D721Med (cell line): ENCODE measurements at regions not wholly inside any gene's neighbourhood (a gene's known extent, or its start where the extent isn't known, plus 50 kb on each side); places are given as distances from the start of the nearest gene placed in this dataset.

ENCODE experiments used
- DNase-seq: peaks from one replicate; pipeline ENCODE4 v3.0.0; 2011; ENCODE audit warnings: low spot score; ENCODE audit not compliant: insufficient read length
- FAIRE-seq: peaks from 2 replicates; lab custom pipeline; 2011; peaks lifted over from hg19 to GRCh38; lab: Jason Lieb, UNC
- TF ChIP-seq, protein P1 (sequence below): IDR thresholded peaks from 2 replicates; pipeline ENCODE4 v1.5.1; 2012; ENCODE audit warnings: mild to moderate bottlenecking, control low read depth; ENCODE audit not compliant: insufficient read depth; ENCODE audit errors: missing control alignments

DNA sequence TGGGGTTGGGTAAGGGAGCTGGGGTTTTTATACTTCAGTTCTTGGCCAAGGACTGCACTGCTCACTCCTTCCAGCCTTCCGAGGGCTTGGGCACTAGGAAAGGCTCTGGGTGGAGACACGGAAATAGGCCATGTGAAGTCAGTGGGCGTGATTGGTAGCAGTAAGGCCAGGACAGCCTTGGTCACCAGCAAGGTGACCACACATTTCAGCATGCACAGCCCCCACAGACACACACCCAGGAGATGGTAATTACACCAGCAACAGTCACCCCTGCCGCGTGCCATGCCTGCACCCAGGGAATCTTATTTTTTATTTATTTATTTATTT, 252.5 kb downstream of the SEC14L1 start:
- FAIRE-seq: no peak
- DNase-seq: no peak
- TF ChIP-seq, protein P1, sequence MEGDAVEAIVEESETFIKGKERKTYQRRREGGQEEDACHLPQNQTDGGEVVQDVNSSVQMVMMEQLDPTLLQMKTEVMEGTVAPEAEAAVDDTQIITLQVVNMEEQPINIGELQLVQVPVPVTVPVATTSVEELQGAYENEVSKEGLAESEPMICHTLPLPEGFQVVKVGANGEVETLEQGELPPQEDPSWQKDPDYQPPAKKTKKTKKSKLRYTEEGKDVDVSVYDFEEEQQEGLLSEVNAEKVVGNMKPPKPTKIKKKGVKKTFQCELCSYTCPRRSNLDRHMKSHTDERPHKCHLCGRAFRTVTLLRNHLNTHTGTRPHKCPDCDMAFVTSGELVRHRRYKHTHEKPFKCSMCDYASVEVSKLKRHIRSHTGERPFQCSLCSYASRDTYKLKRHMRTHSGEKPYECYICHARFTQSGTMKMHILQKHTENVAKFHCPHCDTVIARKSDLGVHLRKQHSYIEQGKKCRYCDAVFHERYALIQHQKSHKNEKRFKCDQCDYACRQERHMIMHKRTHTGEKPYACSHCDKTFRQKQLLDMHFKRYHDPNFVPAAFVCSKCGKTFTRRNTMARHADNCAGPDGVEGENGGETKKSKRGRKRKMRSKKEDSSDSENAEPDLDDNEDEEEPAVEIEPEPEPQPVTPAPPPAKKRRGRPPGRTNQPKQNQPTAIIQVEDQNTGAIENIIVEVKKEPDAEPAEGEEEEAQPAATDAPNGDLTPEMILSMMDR: no peak

DNA sequence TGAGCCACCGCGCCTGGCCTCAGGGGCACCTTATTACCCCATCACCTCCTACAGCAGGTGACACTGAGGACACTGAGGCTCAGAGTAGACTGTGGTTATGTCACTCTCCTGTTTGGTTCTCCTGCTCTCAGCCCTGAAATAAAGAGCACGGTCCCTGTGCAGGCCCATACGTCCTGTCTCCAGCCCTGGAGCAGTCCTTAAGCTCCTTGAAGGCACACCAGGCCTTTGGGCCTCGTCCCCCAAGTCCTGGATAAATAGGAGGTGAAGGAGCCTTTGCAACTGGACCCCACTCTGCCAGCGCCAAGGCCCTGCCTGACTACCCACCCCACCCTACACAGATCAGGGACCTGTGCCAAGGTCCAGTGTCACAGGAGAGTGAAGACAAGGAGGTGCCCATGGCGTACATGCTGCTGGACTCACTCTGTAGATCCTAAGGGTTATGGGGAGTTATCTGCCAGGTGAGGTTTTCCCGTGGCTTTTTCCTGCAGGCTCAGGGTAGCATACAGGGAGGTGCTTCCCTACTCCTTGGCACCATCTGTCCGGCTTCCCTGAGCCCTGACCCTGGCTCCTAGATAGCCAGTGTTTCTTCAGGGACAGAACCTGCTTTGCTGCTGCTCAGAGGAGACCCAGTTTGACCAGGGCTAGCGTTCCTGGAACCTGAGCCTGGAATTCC, 253.2 kb downstream of the SEC14L1 start:
- TF ChIP-seq, protein P1: no peak
- no peak for FAIRE-seq
- DNase-seq: no peak

DNA sequence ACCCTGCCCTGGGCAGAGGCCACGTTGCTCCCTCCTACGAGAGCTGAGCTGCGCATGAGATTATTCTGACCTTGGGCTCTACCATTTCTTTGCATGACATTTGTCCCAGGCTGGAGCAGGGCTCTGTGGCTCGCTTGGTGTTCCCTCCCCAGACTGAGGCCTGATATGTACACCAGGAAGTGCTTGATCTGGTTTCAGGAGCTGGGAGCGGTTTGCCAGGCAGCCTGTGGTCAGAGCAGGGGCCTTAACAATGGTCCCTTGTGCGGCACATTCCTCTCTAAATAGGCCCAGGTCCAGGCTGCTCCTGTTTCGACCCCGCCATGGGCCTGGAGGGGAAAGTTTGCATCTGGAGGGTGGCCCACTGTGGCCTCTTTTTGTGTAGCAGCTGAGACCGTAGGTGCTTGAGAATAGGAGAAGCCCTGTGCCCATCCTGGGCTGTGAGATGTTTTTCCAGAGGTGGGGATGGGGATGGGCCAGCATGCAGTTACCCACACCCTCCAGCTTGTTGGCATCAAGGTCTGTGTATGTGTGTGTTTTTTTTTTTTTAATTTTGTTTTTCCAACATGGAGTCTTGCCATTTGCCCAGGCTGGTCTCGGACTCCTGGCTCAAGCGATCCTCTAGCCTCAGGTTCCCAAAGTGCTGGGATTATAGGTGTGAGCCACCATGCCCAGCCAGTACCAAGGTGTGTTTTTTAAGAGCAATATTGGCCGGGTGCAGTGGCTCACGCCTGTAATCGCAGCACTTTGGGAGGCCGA, 253.9 kb downstream of the SEC14L1 start:
- TF ChIP-seq, protein P1: no peak
- DNase-seq (no peak), FAIRE-seq (no peak)

DNA sequence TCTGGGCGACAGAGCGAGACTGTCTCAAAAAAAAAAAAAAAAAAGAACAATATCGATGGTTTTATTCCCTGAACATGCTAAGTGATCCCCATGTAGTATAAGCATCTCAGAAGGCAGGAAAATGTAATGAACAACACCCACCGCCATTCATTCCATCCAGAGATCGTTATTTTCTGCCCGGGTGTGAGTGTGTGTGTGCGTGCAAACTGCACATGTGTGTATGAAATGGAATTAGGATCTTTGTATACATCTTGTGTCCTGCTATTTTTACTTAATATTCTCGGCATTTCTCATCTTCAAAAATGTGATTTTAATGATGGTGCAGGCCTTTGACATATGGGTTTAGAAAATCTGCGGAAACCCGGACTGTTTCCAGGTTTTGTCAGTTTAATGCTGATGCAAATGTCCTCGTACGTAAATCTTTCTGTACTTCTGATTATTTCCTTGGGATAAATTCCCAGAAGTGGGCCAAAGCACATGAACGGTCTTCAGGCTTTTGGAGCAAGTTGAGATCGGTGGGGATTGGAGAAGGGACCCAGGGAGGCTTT, 254.8 kb downstream of the SEC14L1 start:
- no peak for FAIRE-seq
- DNase-seq: no peak
- TF ChIP-seq, protein P1: no peak

DNA sequence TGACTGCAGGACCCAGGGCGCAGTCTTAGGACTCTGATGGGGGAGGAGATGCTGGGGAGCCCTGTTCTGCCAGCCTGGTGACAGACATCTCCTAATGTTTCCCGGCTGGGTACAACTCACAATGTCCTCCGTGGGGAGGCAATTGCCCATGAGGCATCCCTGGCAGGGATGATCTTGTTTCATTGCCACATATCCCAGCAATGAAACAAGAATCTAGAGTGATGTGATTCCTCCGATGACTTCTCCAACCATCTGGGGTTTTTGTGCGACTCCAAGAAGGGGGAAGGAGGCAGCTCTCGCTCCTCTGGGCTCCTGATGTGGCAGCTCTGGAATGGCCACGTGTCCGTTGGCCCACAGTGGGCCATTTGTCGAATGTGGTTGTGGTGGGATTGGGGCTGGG, 255.8 kb downstream of the SEC14L1 start:
- FAIRE-seq: no peak
- TF ChIP-seq, protein P1: no peak

DNA sequence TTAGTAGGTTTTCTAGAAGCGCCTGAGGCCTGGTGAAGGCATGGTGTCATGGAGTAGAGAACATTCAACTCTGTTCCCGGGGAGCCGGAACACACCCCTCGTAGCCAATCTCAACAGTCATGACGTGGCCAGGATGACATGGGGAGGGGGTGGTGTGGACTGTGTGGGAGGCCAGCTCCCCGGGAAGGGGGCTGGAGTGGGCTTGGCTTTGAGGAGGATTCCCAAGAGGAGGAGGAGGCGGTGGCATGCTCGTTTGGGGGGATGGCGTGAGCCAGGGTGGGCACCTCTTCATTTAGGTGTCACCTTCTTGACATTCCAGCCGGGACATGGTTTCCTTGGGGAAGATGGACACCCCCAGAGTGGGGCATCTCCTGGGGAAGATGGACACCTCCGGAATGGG, 257.5 kb downstream of the SEC14L1 start:
- TF ChIP-seq, protein P1: no peak
- DNase-seq: no peak
- FAIRE-seq: no peak

More for the DNA sequence above, 255.8 kb downstream of the SEC14L1 start:
- no peak for DNase-seq
